HG03280 (cell line): ENCODE measurements at regions not wholly inside any gene's neighbourhood (a gene's known extent, or its start where the extent isn't known, plus 50 kb on each side); places are given as distances from the start of the nearest gene placed in this dataset.

ENCODE experiments used
- ATAC-seq: cut with Tn5 transposase; IDR thresholded peaks from one replicate; pipeline ENCODE4 v1.9.1; 2021; ENCODE audit warnings: mild to moderate bottlenecking, moderate library complexity; ENCODE audit not compliant: unreplicated experiment

GRCh38 chr1:29849991-29850757 is 613.9 kb downstream of the PTPRU start:
- ATAC-seq, result no peak

- ATAC-seq, result no peak
These were observed 612.9 kb downstream of the PTPRU start for GRCh38 chr1:29849038-29849750.

- ATAC-seq, result no peak
These were observed 609.6 kb downstream of the PTPRU start for GRCh38 chr1:29845910-29846309.

GRCh38 chr1:29842130-29842529 is 605.8 kb downstream of the PTPRU start:
- no peak for ATAC-seq

- no peak for ATAC-seq
These were observed 603.4 kb downstream of the PTPRU start for GRCh38 chr1:29839726-29840125.

GRCh38 chr1:29838738-29839320 is 602.5 kb downstream of the PTPRU start:
- ATAC-seq, result no peak

- no peak for ATAC-seq
These were observed 600.6 kb downstream of the PTPRU start for GRCh38 chr1:29836651-29837646.

- no peak for ATAC-seq
These were observed 599.6 kb downstream of the PTPRU start for GRCh38 chr1:29835874-29836273.

GRCh38 chr1:29835406-29835805 is 599.1 kb downstream of the PTPRU start:
- no peak for ATAC-seq

GRCh38 chr1:29833581-29833980 is 597.3 kb downstream of the PTPRU start:
- no peak for ATAC-seq

- no peak for ATAC-seq
These were observed 596.6 kb downstream of the PTPRU start for GRCh38 chr1:29832936-29833335.

- ATAC-seq, result no peak
These were observed 596.1 kb downstream of the PTPRU start for GRCh38 chr1:29832471-29832870.

GRCh38 chr1:29831500-29832117 is 595.3 kb downstream of the PTPRU start:
- ATAC-seq, result no peak

- no peak for ATAC-seq
These were observed 594.6 kb downstream of the PTPRU start for GRCh38 chr1:29830916-29831315.

- ATAC-seq, result no peak
These were observed 594.1 kb downstream of the PTPRU start for GRCh38 chr1:29830383-29830782.

- no peak for ATAC-seq
These were observed 593.4 kb downstream of the PTPRU start for GRCh38 chr1:29829448-29830344.

GRCh38 chr1:29828526-29829447 is 592.5 kb downstream of the PTPRU start:
- ATAC-seq, result no peak

GRCh38 chr1:29827801-29828525 is 591.6 kb downstream of the PTPRU start:
- ATAC-seq, result no peak
